HAP-1 (cell line): ENCODE measurements at regions not wholly inside any gene's neighbourhood (a gene's known extent, or its start where the extent isn't known, plus 50 kb on each side); places are given as distances from the start of the nearest gene placed in this dataset.
"Not testable (repeated sequence)": the region's sequence is repeated elsewhere in the genome, so short reads cannot be mapped to it uniquely, and the experiment has no call there.

Experiments
- DNase-seq, 2 experiments: peaks; one replicate each; pipeline ENCODE4 v3.0.0-alpha.2; 2016 to 2020; ENCODE audit warnings: low spot score in 2 of 2
- H3K27me3 ChIP-seq: fragments of 250-450 bp; sonication (Bioruptor Pico); 2 replicates; pipeline ENCODE4 v1.5.1; 2020; ENCODE audit warnings: low read depth, mild to moderate bottlenecking, moderate library complexity
- H3K36me3 ChIP-seq: fragments of 250-450 bp; sonication (Bioruptor Pico); replicated peaks from 2 replicates; pipeline ENCODE4 v1.5.1; 2020; ENCODE audit warnings: mild to moderate bottlenecking
- H3K4me1 ChIP-seq: fragments of 250-450 bp; sonication (Bioruptor Pico); 2 replicates; pipeline ENCODE4 v1.5.1; 2020; ENCODE audit warnings: mild to moderate bottlenecking
- H3K4me3 ChIP-seq: fragments of 250-450 bp; sonication (Bioruptor Pico); 2 replicates; pipeline ENCODE4 v1.5.1; 2020; ENCODE audit warnings: mild to moderate bottlenecking, moderate library complexity
- H3K9me3 ChIP-seq: fragments of 250-450 bp; sonication (Bioruptor Pico); 2 replicates; pipeline ENCODE4 v1.5.1; 2020; ENCODE audit warnings: mild to moderate bottlenecking, moderate library complexity
- in situ Hi-C: fragments of 300-500 bp; cut with MboI; formaldehyde crosslinking; loops from 3 replicates; pipeline ENCODE4 v1.14.3; 2020; ENCODE audit warnings: low sequenced_read_pairs, inconsistent platforms, mixed read lengths

GRCh38 chr7:104264285-104264684, 56.5 kb upstream of the ORC5 start:
- no peak overlapping the region for H3K4me3 ChIP-seq
- in situ Hi-C loops: no loop called here
- no peaks in the 10 kb centered on the region for H3K4me1 ChIP-seq
- H3K9me3 ChIP-seq: no peaks in the 10 kb centered on the region
- 0 out of 2 replicates have a peak, but pooled peaks cover 7% of the 10 kb centered on the region for H3K27me3 ChIP-seq
- H3K36me3 ChIP-seq: no peaks in the 10 kb centered on the region
- no peak for DNase-seq

- in situ Hi-C loops: no loop called here
- Histone ChIP-seq H3K4me3 (no peak overlapping the region), H3K27me3 (no peaks in the 10 kb centered on the region), H3K4me1 (no peaks in the 10 kb centered on the region), H3K36me3 (no peaks in the 10 kb centered on the region), H3K9me3 (no peaks in the 10 kb centered on the region)
- peak in 1 of 2 experiments; percentile 21 for DNase-seq
Measured at GRCh38 chr7:104267701-104268368, 60.0 kb upstream of the ORC5 start.

- no peaks in the 10 kb centered on the region for H3K27me3 ChIP-seq
- no peaks in the 10 kb centered on the region for H3K9me3 ChIP-seq
- in situ Hi-C loops: no loop called here
- no peaks in the 10 kb centered on the region for H3K4me1 ChIP-seq
- H3K4me3 ChIP-seq: no peak overlapping the region
- DNase-seq: no peak
- H3K36me3 ChIP-seq: no peaks in the 10 kb centered on the region
Measured at GRCh38 chr7:104271948-104272347, 56.5 kb upstream of the LHFPL3 start.

- H3K4me1 ChIP-seq: no peaks in the 10 kb centered on the region
- in situ Hi-C loops: no loop called here
- DNase-seq: peak; percentile 9 to 13
Measured at GRCh38 chr7:104272767-104273384, 55.5 kb upstream of the LHFPL3 start.

GRCh38 chr7:104275900-104276299, 52.5 kb upstream of the LHFPL3 start:
- Histone ChIP-seq H3K4me3 (no peak overlapping the region), H3K4me1 (no peaks in the 10 kb centered on the region), H3K36me3 (no peaks in the 10 kb centered on the region), H3K27me3 (no peaks in the 10 kb centered on the region), H3K9me3 (no peaks in the 10 kb centered on the region)
- in situ Hi-C loops: no loop called here
- no peak for DNase-seq

More at GRCh38 chr7:104272767-104273384, 55.5 kb upstream of the LHFPL3 start:
- no peaks in the 10 kb centered on the region for H3K9me3 ChIP-seq
- H3K27me3 ChIP-seq: no peaks in the 10 kb centered on the region
- H3K36me3 ChIP-seq: no peaks in the 10 kb centered on the region
- no peak overlapping the region for H3K4me3 ChIP-seq

DNA sequence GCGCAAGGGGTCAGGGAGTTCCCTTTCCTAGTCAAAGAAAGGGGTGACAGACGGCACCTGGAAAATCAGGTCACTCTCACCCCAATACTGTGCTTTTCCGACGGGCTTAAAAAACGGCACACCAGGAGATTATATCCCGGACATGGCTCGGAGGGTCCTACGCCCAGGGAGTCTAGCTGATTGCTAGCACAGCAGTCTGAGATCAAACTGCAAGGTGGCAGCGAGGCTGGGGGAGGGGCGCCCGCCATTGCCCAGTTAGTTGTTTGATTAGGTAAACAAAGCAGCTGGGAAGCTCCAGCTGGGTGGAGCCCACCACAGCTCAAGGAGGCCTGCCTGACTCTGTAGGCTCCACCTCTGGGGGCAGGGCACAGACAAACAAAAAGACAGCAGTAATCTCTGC, 51.7 kb upstream of the LHFPL3 start:
- in situ Hi-C loops, H3K4me1 ChIP-seq, H3K36me3 ChIP-seq, H3K4me3 ChIP-seq, H3K9me3 ChIP-seq, DNase-seq, H3K27me3 ChIP-seq: not testable (repeated sequence)
